K562 (cell line): ENCODE measurements at regions not wholly inside any gene's neighbourhood (a gene's known extent, or its start where the extent isn't known, plus 50 kb on each side); places are given as distances from the start of the nearest gene placed in this dataset.

ENCODE experiments used
- ATAC-seq: fragments of 200-7000 bp; cut with Tn5 transposase; 3 replicates; pipeline ENCODE4 v1.9.1; 2020; ENCODE audit warnings: moderate library complexity
- BruUV-seq: library from RNA; stranded (reverse); fragments of 400-500 nt; replicated peaks from 2 replicates; lab custom pipeline; 2021; lab: Mats Ljungman, UMichigan
- CTCF ChIA-PET: fragments of 300-600 bp; formaldehyde crosslinking; extraction: SDS; loops from one replicate; lab custom pipeline; 2021; ENCODE audit warnings: low intra/inter-chr PET ratio; lab: Yijun Ruan, JAX
- POLR2A ChIA-PET: fragments of 300-600, 350-650 bp; sonication (Branson Sonifier 250); formaldehyde crosslinking; extraction: SDS; loops from one replicate; lab custom pipeline; 2021; ENCODE audit warnings: antibody characterized with exemption, inconsistent platforms; lab: Yijun Ruan, JAX
- DNase-seq, 4 experiments: peaks; one replicate each; pipeline versions ENCODE4 v3.0.0 to v3.0.0-alpha.2; 2011 to 2018; ENCODE audit warnings: low spot score in 3 of 4, mixed read lengths in 3 of 4; ENCODE audit errors: extremely low read depth in 1 of 4
- FAIRE-seq: peaks from 2 replicates; lab custom pipeline; 2011; peaks lifted over from hg19 to GRCh38; lab: Jason Lieb, UNC
- H2AFZ ChIP-seq: 2 replicates; pipeline ENCODE4 v1.6.0; 2011; ENCODE audit warnings: low read depth, low read length, control low read depth, inconsistent platforms
- H3K27ac ChIP-seq: fragments of 200-600 bp; 3 replicates; pipeline ENCODE4 v1.8.0; 2011; ENCODE audit warnings: low read depth, mild to moderate bottlenecking, control low read depth, inconsistent platforms, low read length, moderate library complexity, mixed read lengths; ENCODE audit errors: extremely low read depth
- H3K27me3 ChIP-seq, 2 experiments: fragments of 300-600 bp in 1 of 2; 2 replicates in 1 of 2; 3 replicates in 1 of 2; pipeline versions ENCODE4 v1.6.0 to v1.8.0; 2011; ENCODE audit warnings: inconsistent platforms in 2 of 2, low read length in 2 of 2, mild to moderate bottlenecking in 1 of 2, mixed read lengths in 1 of 2, moderate library complexity in 1 of 2; ENCODE audit not compliant: control insufficient read depth in 2 of 2, insufficient read depth in 2 of 2
- H3K36me3 ChIP-seq: fragments of 300-600 bp; 3 replicates; pipeline ENCODE4 v1.8.0; 2011; ENCODE audit warnings: mild to moderate bottlenecking, low read length, inconsistent platforms; ENCODE audit not compliant: control insufficient read depth, insufficient read depth
- H3K4me1 ChIP-seq, 2 experiments: fragments of 200-600 bp in 1 of 2; replicated peaks in 1 of 2; 2 replicates in 1 of 2; 3 replicates in 1 of 2; pipeline versions ENCODE4 v1.5.1 to v1.8.0; 2011; ENCODE audit warnings: inconsistent platforms in 2 of 2, low read length in 2 of 2, mild to moderate bottlenecking in 1 of 2, mixed read lengths in 1 of 2, moderate library complexity in 1 of 2; ENCODE audit not compliant: control insufficient read depth in 2 of 2, insufficient read depth in 2 of 2
- H3K4me2 ChIP-seq: 2 replicates; pipeline ENCODE4 v1.6.1; 2011; ENCODE audit warnings: low read length, control low read depth, inconsistent platforms, mixed read lengths; ENCODE audit not compliant: insufficient read depth
- H3K4me3 ChIP-seq: fragments of 200-600 bp; sonication (generic), shearing (Covaris generic); 2 replicates; pipeline ENCODE4 v1.5.1; 2016; ENCODE audit warnings: control low read depth, inconsistent platforms
- H3K79me2 ChIP-seq: fragments of 200-600 bp; 3 replicates; pipeline ENCODE4 v1.8.0; 2011; ENCODE audit warnings: low read length, inconsistent platforms; ENCODE audit not compliant: control insufficient read depth, insufficient read depth
- H3K9ac ChIP-seq, 2 experiments: 2 replicates each; pipeline versions ENCODE4 v1.6.0 to v1.6.1; 2011; ENCODE audit warnings: low read depth in 2 of 2, low read length in 2 of 2, control low read depth in 1 of 2, inconsistent platforms in 1 of 2, mild to moderate bottlenecking in 1 of 2, mixed read lengths in 1 of 2; ENCODE audit not compliant: insufficient read depth in 1 of 2
- H3K9me1 ChIP-seq: one replicate; pipeline ENCODE4 v1.6.0; 2011; ENCODE audit warnings: inconsistent platforms, mild to moderate bottlenecking, low read length, moderate library complexity; ENCODE audit not compliant: control insufficient read depth, insufficient read depth
- H3K9me3 ChIP-seq: replicated peaks from 2 replicates; pipeline ENCODE4 v1.5.1; 2011; ENCODE audit warnings: low read depth, low read length, inconsistent platforms; ENCODE audit not compliant: control insufficient read depth, insufficient read depth
- H4K20me1 ChIP-seq: replicated peaks from 2 replicates; pipeline ENCODE4 v1.6.1; 2011; ENCODE audit warnings: low read length, inconsistent platforms, mixed read lengths; ENCODE audit not compliant: control insufficient read depth, insufficient read depth
- CTCF ChIP-seq, 3 experiments: IDR thresholded peaks in 2 of 3; conservative IDR thresholded peaks in 1 of 3; 2 replicates each; pipeline ENCODE4 v1.5.1; 2011 to 2012; ENCODE audit warnings: low read length in 3 of 3, mild to moderate bottlenecking in 3 of 3, control low read depth in 2 of 3, improper control_type of control experiment in 1 of 3, inconsistent platforms in 1 of 3, low read depth in 1 of 3, mixed read lengths in 1 of 3, moderate library complexity in 1 of 3; ENCODE audit not compliant: insufficient read depth in 2 of 3
- IRF2 ChIP-seq: sonication (generic); formaldehyde crosslinking; IDR thresholded peaks from 2 replicates; pipeline ENCODE4 v1.8.1; 2022; ENCODE audit warnings: mild to moderate bottlenecking, missing genetic modification reagents
- NR3C1 ChIP-seq: sonication (generic); formaldehyde crosslinking; IDR thresholded peaks from 2 replicates; pipeline ENCODE4 v1.8.1; 2022; ENCODE audit warnings: missing genetic modification reagents
- POU5F1 ChIP-seq: fragments of 150-350 bp; IDR thresholded peaks from 2 replicates; pipeline ENCODE4 v1.6.1; 2014; ENCODE audit warnings: borderline replicate concordance, low read length, low read depth, mild to moderate bottlenecking; ENCODE audit not compliant: partially characterized antibody
- RAD21 ChIP-seq, 2 experiments: fragments of 250-450 bp in 1 of 2; fragments of 450-650 bp in 1 of 2; sonication (Bioruptor Pico) in 1 of 2; formaldehyde crosslinking in 1 of 2; IDR thresholded peaks in 1 of 2; conservative IDR thresholded peaks in 1 of 2; 2 replicates each; pipeline versions ENCODE4 v1.4.0 to v1.8.0; 2020 to 2022; ENCODE audit warnings: mild to moderate bottlenecking in 2 of 2, moderate library complexity in 1 of 2
- THRA ChIP-seq: fragments of 450-650 bp; IDR thresholded peaks from 2 replicates; pipeline ENCODE4 v1.6.1; 2017; ENCODE audit warnings: mild to moderate bottlenecking, moderate library complexity
- WGBS: fragments of 100-300 bp; shearing (Covaris generic); methylation state at CpG from one replicate; pipeline ENCODE4 v1.1.6; 2016; ENCODE audit warnings: low coverage, mixed read lengths; ENCODE audit not compliant: insufficient coverage; ENCODE audit errors: missing lambda C conversion rate; 5-methylcytosine and 5-hydroxymethylcytosine counted together
- in situ Hi-C: fragments of 300-500 bp; cut with MboI; formaldehyde crosslinking; loops from 4 replicates; pipeline ENCODE4 v1.15.0; 2018; ENCODE audit warnings: inconsistent platforms, mixed read lengths
- intact Hi-C: fragments of 100-400 bp; cut with micrococcal nuclease; formaldehyde crosslinking; loops from 2 replicates; pipeline ENCODE4 v1.14.2; 2022

- TF ChIP-seq NR3C1 (CRISPR knock-in tag) (0 out of 2 replicates have a peak, but pooled peaks have one; percentile 27), POU5F1 (no peak)
- TF ChIP-seq, all 486 proteins: peak for 1
Measured at GRCh38 chr6:166764473-166765233, 137.6 kb upstream of the RPS6KA2 start (continued).

- no peak for FAIRE-seq
- BruUV-seq: no TSS peak
Measured at GRCh38 chr6:166763606-166764472, 136.8 kb upstream of the RPS6KA2 start.

More at GRCh38 chr6:166763606-166764472, 136.8 kb upstream of the RPS6KA2 start:
- no peaks in the 10 kb centered on the region for H3K9me3 ChIP-seq
- H3K36me3 ChIP-seq: no peaks in the 10 kb centered on the region
- in situ Hi-C loops: loop anchor here (25.0 kb wide), 1 partner anchor 523 kb away; the partner anchor contains the start of gene UNC93A
- H3K4me2 ChIP-seq: no peak overlapping the region
- peak in 1 of 4 experiments; percentile 30 for DNase-seq
- peaks cover 0 to 7% of the 10 kb centered on the region in 2 experiments; a peak in 2 of 5 replicates for H3K4me1 ChIP-seq
- H4K20me1 ChIP-seq: peaks cover 16% of the 10 kb centered on the region; the same call in 1 of the 2 replicates
- no peak overlapping the region for H3K27ac ChIP-seq
- H3K79me2 ChIP-seq: no peaks in the 10 kb centered on the region
- ChIA-PET CTCF (no interaction called here), POLR2A (interaction anchor here (1.5 kb wide), 1 partner anchor 11 kb away, joined by 5 read pairs; no protein-coding TSS in a partner anchor)
- 9% methylated on average over 37 of the region's 37 CpGs for WGBS
- ATAC-seq: peak; percentile 77
- TF ChIP-seq RAD21 (CRISPR knock-in tag; conservative IDR thresholded peaks at IDR 0.05 in 1 of 2, IDR thresholded peaks at IDR 0.05 in 1 of 2): peak in 1 of 2 experiments; percentile 42; a peak in 2 of 4 replicates
- no peak for TF ChIP-seq IRF2
- peak; percentile 68 for TF ChIP-seq THRA
- peak; percentile 22 to 35 (median 33); a peak in 4 of 6 replicates for TF ChIP-seq CTCF (IDR thresholded peaks at IDR 0.05 in 2 of 3, conservative IDR thresholded peaks at IDR 0.05 in 1 of 3; ENCODE audit: insufficient read depth in 2 of 3, low read depth in 1 of 3, low read length in 3 of 3)
- no peak overlapping the region for H3K4me3 ChIP-seq
- no peak overlapping the region for H3K9ac ChIP-seq
- peaks cover 76 to 83% of the 10 kb centered on the region in 2 experiments for H3K27me3 ChIP-seq
- no peaks in the 10 kb centered on the region for H3K9me1 ChIP-seq
- H2AFZ ChIP-seq: no peak overlapping the region
- intact Hi-C loops: no loop called here
